ENCODE measurements at regions not wholly inside any gene's neighbourhood (a gene's known extent, or its start where the extent isn't known, plus 50 kb on each side); places are given as distances from the start of the nearest gene placed in this dataset.

GRCh38 chr2:198731842-198732399, 725.8 kb downstream of the SATB2 start:
- CTCF ChIA-PET, result no interaction called here
- H3K4me3 ChIP-seq (ENCODE audit: low read depth in 2 of 2, low read length in 1 of 2), result no peak overlapping the region
- H3K79me2 ChIP-seq (ENCODE audit: insufficient read depth), result no peaks in the 10 kb centered on the region
- H2AFZ ChIP-seq (ENCODE audit: low read depth), result no peak overlapping the region
- no peak for DNase-seq
- H3K27me3 ChIP-seq (ENCODE audit: insufficient read depth), result no peaks in the 10 kb centered on the region
- no peak overlapping the region for H3K4me2 ChIP-seq
- H3K9me2 ChIP-seq, result no peaks in the 10 kb centered on the region
- H3F3A ChIP-seq (replicated peaks; ENCODE audit: insufficient read depth), result no peaks in the 10 kb centered on the region
- no peaks in the 10 kb centered on the region for H3K36me3 ChIP-seq (replicated peaks in 1 of 2; ENCODE audit: control insufficient read depth in 1 of 2, insufficient read depth in 2 of 2, low read length in 1 of 2)
- TF ChIP-seq CTCF (IDR thresholded peaks at IDR 0.05) (no peak), ZBTB33 (IDR thresholded peaks at IDR 0.05; ENCODE audit: borderline replicate concordance, low read depth) (no peak), REST (IDR thresholded peaks at IDR 0.05; ENCODE audit: low read depth, low read length) (no peak), MXI1 (IDR thresholded peaks at IDR 0.05; ENCODE audit: low read depth, low read length) (no peak), NFIC (IDR thresholded peaks at IDR 0.05; ENCODE audit: borderline replicate concordance) (no peak), GATA2 (CRISPR knock-in tag; IDR thresholded peaks at IDR 0.05) (no peak), EP300 (IDR thresholded peaks at IDR 0.05; ENCODE audit: borderline replicate concordance in 1 of 2, low read depth in 1 of 2, low read length in 1 of 2) (no peak), PBX3 (IDR thresholded peaks at IDR 0.05) (no peak), RXRA (IDR thresholded peaks at IDR 0.05; ENCODE audit: borderline replicate concordance, low read depth) (no peak), GABPA (IDR thresholded peaks at IDR 0.05; ENCODE audit: low read depth) (no peak), YY1 (IDR thresholded peaks at IDR 0.05; ENCODE audit: low read depth) (no peak), EZH2phosphoT487 (IDR thresholded peaks at IDR 0.05; ENCODE audit: borderline replicate concordance, low read depth) (no peak)
- WGBS (ENCODE audit: low lambda C conversion rate), result 15% methylated on average over 3 of the region's 3 CpGs
- POLR2A ChIA-PET, result no interaction called here
- no peak overlapping the region for H3K9ac ChIP-seq
- H3K4me1 ChIP-seq (ENCODE audit: control insufficient read depth in 1 of 2, insufficient read depth in 2 of 2, low read depth in 1 of 2, low read length in 1 of 2), result no peaks in the 10 kb centered on the region
- H3K27ac ChIP-seq (ENCODE audit: low read depth in 2 of 2, low read length in 1 of 2), result no peak overlapping the region
- H4K20me1 ChIP-seq (ENCODE audit: insufficient read depth), result no peaks in the 10 kb centered on the region
- no peaks in the 10 kb centered on the region for H3K9me3 ChIP-seq
